Loucy (cell line): ENCODE measurements at regions not wholly inside any gene's neighbourhood (a gene's known extent, or its start where the extent isn't known, plus 50 kb on each side); places are given as distances from the start of the nearest gene placed in this dataset.

Experiments used
- CTCF ChIP-seq: fragments of 200-600 bp; sonication (generic); conservative IDR thresholded peaks from 2 replicates; pipeline ENCODE4 v1.5.1; 2014; ENCODE audit warnings: mild to moderate bottlenecking, antibody characterized with exemption, low read length
- EZH2phosphoT487 ChIP-seq: fragments of 200-600 bp; IDR thresholded peaks from 2 replicates; pipeline ENCODE4 v1.6.1; 2018; ENCODE audit warnings: antibody characterized with exemption, mild to moderate bottlenecking, moderate library complexity, borderline replicate concordance

- TF ChIP-seq CTCF (no peak), EZH2phosphoT487 (no peak)
Measured at GRCh38 chr13:50267917-50268316, 252.7 kb downstream of the KCNRG start.
